ENCODE measurements at regions not wholly inside any gene's neighbourhood (a gene's known extent, or its start where the extent isn't known, plus 50 kb on each side); places are given as distances from the start of the nearest gene placed in this dataset.

GRCh38 chr1:192758492-192758891 lies 50.3 kb upstream of the RGS2 start:
- TF ChIP-seq CTCF (conservative IDR thresholded peaks at IDR 0.05; ENCODE audit: low read depth, low read length) = no peak
- TF ChIP-seq EZH2 (IDR thresholded peaks at IDR 0.05; ENCODE audit: borderline replicate concordance, low read depth, low read length, poor library complexity, severe bottlenecking) = no peak

Measured in A673 (cell line).